Keratinocyte (primary cell): ENCODE measurements at regions not wholly inside any gene's neighbourhood (a gene's known extent, or its start where the extent isn't known, plus 50 kb on each side); places are given as distances from the start of the nearest gene placed in this dataset.

Experiments
- DNase-seq: peaks from one replicate; pipeline ENCODE4 v3.0.0-alpha.2; 2011; ENCODE audit warnings: low read depth, missing footprints, low spot score
- FAIRE-seq: peaks from 2 replicates; lab custom pipeline; 2011; peaks lifted over from hg19 to GRCh38; lab: Jason Lieb, UNC
- H2AFZ ChIP-seq: 2 replicates; pipeline ENCODE4 v1.6.0; 2012; ENCODE audit warnings: low read length, control low read depth, inconsistent platforms; ENCODE audit not compliant: control insufficient read depth
- H3K27ac ChIP-seq: 2 replicates; pipeline ENCODE4 v1.5.1; 2011; ENCODE audit warnings: low read length; ENCODE audit not compliant: control insufficient read depth, insufficient read depth
- H3K27me3 ChIP-seq: 3 replicates; pipeline ENCODE4 v1.6.0; 2011; ENCODE audit warnings: low read length; ENCODE audit not compliant: control insufficient read depth, insufficient read depth; ENCODE audit errors: extremely low read depth
- H3K36me3 ChIP-seq, 2 experiments: 2 replicates in 1 of 2; 3 replicates in 1 of 2; pipeline ENCODE4 v1.5.1; 2011; ENCODE audit warnings: low read length in 2 of 2, mild to moderate bottlenecking in 1 of 2; ENCODE audit not compliant: control insufficient read depth in 2 of 2, insufficient read depth in 2 of 2; ENCODE audit errors: extremely low read depth in 1 of 2
- H3K4me1 ChIP-seq: 3 replicates; pipeline ENCODE4 v1.5.1; 2011; ENCODE audit warnings: low read length; ENCODE audit not compliant: control insufficient read depth, insufficient read depth; ENCODE audit errors: extremely low read depth
- H3K4me2 ChIP-seq: 3 replicates; pipeline ENCODE4 v1.6.0; 2011; ENCODE audit warnings: low read depth, low read length; ENCODE audit not compliant: control insufficient read depth, insufficient read depth; ENCODE audit errors: extremely low read depth
- H3K4me3 ChIP-seq, 3 experiments: fragments of 200-600 bp in 1 of 3; sonication (generic) in 1 of 3; 2 replicates in 2 of 3; 3 replicates in 1 of 3; pipeline ENCODE4 v1.5.1; 2011 to 2016; ENCODE audit warnings: low read length in 3 of 3, mild to moderate bottlenecking in 3 of 3, control low read depth in 2 of 3, inconsistent platforms in 1 of 3, low read depth in 1 of 3, mixed read lengths in 1 of 3, mixed run types in 1 of 3, moderate library complexity in 1 of 3; ENCODE audit not compliant: control insufficient read depth in 2 of 3, insufficient read depth in 2 of 3; ENCODE audit errors: extremely low read depth in 1 of 3
- H3K79me2 ChIP-seq: 2 replicates; pipeline ENCODE4 v1.6.0; 2012; ENCODE audit warnings: low read length; ENCODE audit not compliant: control insufficient read depth, insufficient read depth
- H3K9ac ChIP-seq: 3 replicates; pipeline ENCODE4 v1.6.0; 2011; ENCODE audit warnings: low read length; ENCODE audit not compliant: control insufficient read depth, insufficient read depth; ENCODE audit errors: extremely low read depth
- H3K9me1 ChIP-seq: 3 replicates; pipeline ENCODE4 v1.6.0; 2011; ENCODE audit warnings: low read length; ENCODE audit not compliant: control insufficient read depth, insufficient read depth; ENCODE audit errors: extremely low read depth
- H3K9me3 ChIP-seq: 2 replicates; pipeline ENCODE4 v1.5.1; 2012; ENCODE audit warnings: low read depth, low read length; ENCODE audit not compliant: control insufficient read depth
- H4K20me1 ChIP-seq: 3 replicates; pipeline ENCODE4 v1.6.0; 2011; ENCODE audit warnings: low read length; ENCODE audit not compliant: control insufficient read depth, insufficient read depth; ENCODE audit errors: extremely low read depth
- CTCF ChIP-seq, 3 experiments: IDR thresholded peaks in 1 of 3; conservative IDR thresholded peaks in 1 of 3; optimal IDR thresholded peaks in 1 of 3; 2 replicates in 2 of 3; 3 replicates in 1 of 3; pipeline versions ENCODE3 to v1.5.1; 2011; ENCODE audit warnings: low read length in 3 of 3, mild to moderate bottlenecking in 3 of 3, moderate library complexity in 2 of 3, control low read depth in 1 of 3, inconsistent platforms in 1 of 3; ENCODE audit not compliant: insufficient read depth in 2 of 3; ENCODE audit errors: extremely low read depth in 1 of 3
- EZH2 ChIP-seq: IDR thresholded peaks from one replicate; pipeline ENCODE4 v1.6.1; 2012; ENCODE audit warnings: inconsistent platforms, mild to moderate bottlenecking, low read length, moderate library complexity
- dilution Hi-C: fragments of 300-500 bp; cut with MboI; formaldehyde crosslinking; loops from one replicate; pipeline ENCODE4 v1.7.0; 2020; ENCODE audit warnings: low sequenced_read_pairs; ENCODE audit not compliant: extremely low pct_ligation_motif_present

GRCh38 chr1:189662190-189662589 lies 815.5 kb downstream of the BRINP3 start:
- no peak overlapping the region for H2AFZ ChIP-seq
- DNase-seq = no peak

DNA sequence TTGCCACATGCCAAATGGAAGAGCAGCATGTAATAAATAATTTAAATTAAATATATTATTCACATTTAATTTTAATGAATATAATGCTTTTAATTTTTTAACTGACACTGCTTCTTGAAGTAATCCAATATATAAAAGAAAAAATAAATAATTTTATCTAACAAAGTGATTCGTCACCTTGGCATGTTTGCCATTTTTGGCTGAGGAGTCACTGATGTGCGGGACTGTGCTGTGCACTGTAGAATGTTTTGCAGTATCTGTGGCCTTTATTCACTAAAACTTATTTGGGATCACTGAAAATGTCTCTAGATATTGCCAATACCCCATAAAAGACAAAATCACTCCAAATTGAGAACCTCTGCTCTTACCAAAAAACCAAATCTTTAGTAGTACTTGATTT lies 807.8 kb downstream of the BRINP3 start:
- no peak overlapping the region for H3K27ac ChIP-seq
- no peaks in the 10 kb centered on the region for H3K36me3 ChIP-seq
- no peaks in the 10 kb centered on the region for H3K27me3 ChIP-seq
- H3K4me2 ChIP-seq = no peak overlapping the region
- DNase-seq (no peak), FAIRE-seq (no peak)
- dilution Hi-C loops = no loop called here
- no peaks in the 10 kb centered on the region for H3K9me1 ChIP-seq
- no peaks in the 10 kb centered on the region for H3K4me1 ChIP-seq
- TF ChIP-seq CTCF (optimal IDR thresholded peaks at IDR 0.05 in 1 of 3, IDR thresholded peaks at IDR 0.05 in 1 of 3, conservative IDR thresholded peaks at IDR 0.05 in 1 of 3; ENCODE audit: extremely low read depth in 1 of 3, insufficient read depth in 2 of 3, low read length in 3 of 3) (no peak), EZH2 (no peak)
- no peak overlapping the region for H2AFZ ChIP-seq
- no peaks in the 10 kb centered on the region for H4K20me1 ChIP-seq
- no peaks in the 10 kb centered on the region for H3K9me3 ChIP-seq
- no peaks in the 10 kb centered on the region for H3K79me2 ChIP-seq
- no peak overlapping the region for H3K9ac ChIP-seq
- H3K4me3 ChIP-seq = no peak overlapping the region

More at GRCh38 chr1:189662190-189662589, 815.5 kb downstream of the BRINP3 start:
- no peak for TF ChIP-seq CTCF (optimal IDR thresholded peaks at IDR 0.05 in 1 of 3, IDR thresholded peaks at IDR 0.05 in 1 of 3, conservative IDR thresholded peaks at IDR 0.05 in 1 of 3; ENCODE audit: extremely low read depth in 1 of 3, insufficient read depth in 2 of 3, low read length in 3 of 3)
- no peak for TF ChIP-seq EZH2
- H3K9me1 ChIP-seq = no peaks in the 10 kb centered on the region
- H3K9ac ChIP-seq = no peak overlapping the region
- no peak overlapping the region for H3K4me3 ChIP-seq
- dilution Hi-C loops = no loop called here
- no peak for FAIRE-seq
- no peaks in the 10 kb centered on the region for H3K9me3 ChIP-seq
- no peaks in the 10 kb centered on the region for H4K20me1 ChIP-seq
- no peaks in the 10 kb centered on the region for H3K36me3 ChIP-seq
- peaks cover 6% of the 10 kb centered on the region for H3K4me1 ChIP-seq
- no peaks in the 10 kb centered on the region for H3K79me2 ChIP-seq
- H3K27me3 ChIP-seq = no peaks in the 10 kb centered on the region
- no peak overlapping the region for H3K27ac ChIP-seq
- no peak overlapping the region for H3K4me2 ChIP-seq
